ENCODE measurements at regions not wholly inside any gene's neighbourhood (a gene's known extent, or its start where the extent isn't known, plus 50 kb on each side); places are given as distances from the start of the nearest gene placed in this dataset.

GRCh38 chr10:78295242-78295641, 261.6 kb downstream of the RPS24 start:
- no peak for DNase-seq (ENCODE audit: low read depth)
- no peak overlapping the region for H3K4me3 ChIP-seq (ENCODE audit: low read depth, low read length)
- TF ChIP-seq CTCF (conservative IDR thresholded peaks at IDR 0.05; ENCODE audit: low read depth, low read length), result no peak

- TF ChIP-seq CTCF (conservative IDR thresholded peaks at IDR 0.05; ENCODE audit: low read depth, low read length), result no peak
- no peak for DNase-seq (ENCODE audit: low read depth)
- H3K4me3 ChIP-seq (ENCODE audit: low read depth, low read length), result no peak overlapping the region
Measured at GRCh38 chr10:78296785-78297184, 263.1 kb downstream of the RPS24 start.

GRCh38 chr10:78297997-78298396, 264.3 kb downstream of the RPS24 start:
- H3K4me3 ChIP-seq (ENCODE audit: low read depth, low read length), result no peak overlapping the region
- TF ChIP-seq CTCF (conservative IDR thresholded peaks at IDR 0.05; ENCODE audit: low read depth, low read length), result no peak
- no peak for DNase-seq (ENCODE audit: low read depth)

GRCh38 chr10:78298835-78299234, 265.2 kb downstream of the RPS24 start:
- no peak overlapping the region for H3K4me3 ChIP-seq (ENCODE audit: low read depth, low read length)
- no peak for TF ChIP-seq CTCF (conservative IDR thresholded peaks at IDR 0.05; ENCODE audit: low read depth, low read length)
- DNase-seq (ENCODE audit: low read depth), result no peak

GRCh38 chr10:78299851-78300468, 266.3 kb downstream of the RPS24 start:
- no peak for TF ChIP-seq CTCF (conservative IDR thresholded peaks at IDR 0.05; ENCODE audit: low read depth, low read length)
- no peak for DNase-seq (ENCODE audit: low read depth)
- no peak overlapping the region for H3K4me3 ChIP-seq (ENCODE audit: low read depth, low read length)

GRCh38 chr10:78300526-78300925, 266.9 kb downstream of the RPS24 start:
- TF ChIP-seq CTCF (conservative IDR thresholded peaks at IDR 0.05; ENCODE audit: low read depth, low read length), result no peak
- H3K4me3 ChIP-seq (ENCODE audit: low read depth, low read length), result no peak overlapping the region
- DNase-seq (ENCODE audit: low read depth), result no peak

- no peak for DNase-seq (ENCODE audit: low read depth)
- TF ChIP-seq CTCF (conservative IDR thresholded peaks at IDR 0.05; ENCODE audit: low read depth, low read length), result no peak
Measured at GRCh38 chr10:78301481-78301880, 267.8 kb downstream of the RPS24 start.

More at GRCh38 chr10:78301481-78301880, 267.8 kb downstream of the RPS24 start:
- H3K4me3 ChIP-seq (ENCODE audit: low read depth, low read length), result no peak overlapping the region

All from epithelial cell of proximal tubule (primary cell).